ENCODE measurements at regions not wholly inside any gene's neighbourhood (a gene's known extent, or its start where the extent isn't known, plus 50 kb on each side); places are given as distances from the start of the nearest gene placed in this dataset.

- TF ChIP-seq CTCF (conservative IDR thresholded peaks at IDR 0.05; ENCODE audit: low read depth, low read length), result no peak
- TF ChIP-seq EZH2 (IDR thresholded peaks at IDR 0.05; ENCODE audit: borderline replicate concordance, low read depth, low read length, poor library complexity, severe bottlenecking), result no peak
Observed at GRCh38 chr5:51990241-51990640, 607.0 kb downstream of the ISL1 start.

Measured in A673 (cell line).